Astrocyte of the spinal cord (primary cell): ENCODE measurements at regions not wholly inside any gene's neighbourhood (a gene's known extent, or its start where the extent isn't known, plus 50 kb on each side); places are given as distances from the start of the nearest gene placed in this dataset.

Experiments
- DNase-seq: peaks from one replicate; pipeline ENCODE4 v3.0.0; 2011; ENCODE audit warnings: low read depth, low spot score
- H3K4me3 ChIP-seq: 2 replicates; pipeline ENCODE4 v1.5.1; 2011; ENCODE audit warnings: low read depth, mild to moderate bottlenecking, low read length, moderate library complexity
- CTCF ChIP-seq: IDR thresholded peaks from 2 replicates; pipeline ENCODE4 v1.5.1; 2012; ENCODE audit warnings: low read depth, mild to moderate bottlenecking, low read length, inconsistent platforms
- in situ Hi-C: cut with HindIII; loops from 2 replicates; pipeline ENCODE4 v1.10.0; 2017; ENCODE audit warnings: low sequenced_read_pairs

- H3K4me3 ChIP-seq: no peak overlapping the region
- DNase-seq: no peak
- in situ Hi-C loops: no loop called here
- TF ChIP-seq CTCF: no peak
Observed at GRCh38 chr11:28471537-28471936, 363.3 kb downstream of the METTL15 start.

- H3K4me3 ChIP-seq: no peak overlapping the region
- in situ Hi-C loops: no loop called here
- TF ChIP-seq CTCF: no peak
- DNase-seq: no peak
Observed at GRCh38 chr11:28470180-28470579, 362.0 kb downstream of the METTL15 start.

GRCh38 chr11:28466506-28466905, 358.3 kb downstream of the METTL15 start:
- no peak for TF ChIP-seq CTCF
- in situ Hi-C loops: no loop called here
- H3K4me3 ChIP-seq: no peak overlapping the region

GRCh38 chr11:28464252-28464867, 356.2 kb downstream of the METTL15 start:
- H3K4me3 ChIP-seq: no peak overlapping the region
- in situ Hi-C loops: no loop called here
- peak; percentile 58 for DNase-seq
- no peak for TF ChIP-seq CTCF

More at GRCh38 chr11:28466506-28466905, 358.3 kb downstream of the METTL15 start:
- DNase-seq: no peak

GRCh38 chr11:28463826-28464225, 355.6 kb downstream of the METTL15 start:
- in situ Hi-C loops: no loop called here
- H3K4me3 ChIP-seq: no peak overlapping the region
- TF ChIP-seq CTCF: no peak
- DNase-seq: peak; percentile 45

- no peak overlapping the region for H3K4me3 ChIP-seq
- TF ChIP-seq CTCF: no peak
- in situ Hi-C loops: no loop called here
- DNase-seq: no peak
Observed at GRCh38 chr11:28461846-28462245, 353.7 kb downstream of the METTL15 start.
